GOT3 (cell line): ENCODE measurements at regions not wholly inside any gene's neighbourhood (a gene's known extent, or its start where the extent isn't known, plus 50 kb on each side); places are given as distances from the start of the nearest gene placed in this dataset.
"Not testable (repeated sequence)": the region's sequence is repeated elsewhere in the genome, so short reads cannot be mapped to it uniquely, and the experiment has no call there.

ENCODE experiments used
- DNase-seq: peaks from one replicate; lab custom pipeline; 2025; ENCODE audit warnings: mixed read lengths; lab: John Stamatoyannopoulos, UW

- no peak for DNase-seq
Measured at GRCh38 chr15:39396979-39397615, 183.8 kb upstream of the THBS1 start.

DNA sequence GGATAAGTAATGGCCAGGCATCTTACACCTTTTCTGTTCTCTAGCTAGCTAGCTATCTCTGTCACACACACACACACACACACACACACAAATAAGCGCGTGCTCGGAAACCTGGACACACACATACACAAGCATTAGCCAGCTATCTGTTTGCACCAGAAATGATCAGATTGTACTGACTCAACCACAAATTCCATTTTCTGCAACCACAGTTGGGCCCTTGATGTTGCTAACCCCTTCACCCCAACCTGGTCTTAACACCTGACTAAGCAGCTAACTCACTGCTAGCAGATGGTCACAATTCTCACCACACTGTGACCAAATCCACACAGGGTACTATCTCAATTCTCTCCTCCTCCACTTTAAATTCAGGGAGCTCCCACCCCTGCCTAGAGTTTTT, 183.0 kb upstream of the THBS1 start:
- DNase-seq: no peak

DNA sequence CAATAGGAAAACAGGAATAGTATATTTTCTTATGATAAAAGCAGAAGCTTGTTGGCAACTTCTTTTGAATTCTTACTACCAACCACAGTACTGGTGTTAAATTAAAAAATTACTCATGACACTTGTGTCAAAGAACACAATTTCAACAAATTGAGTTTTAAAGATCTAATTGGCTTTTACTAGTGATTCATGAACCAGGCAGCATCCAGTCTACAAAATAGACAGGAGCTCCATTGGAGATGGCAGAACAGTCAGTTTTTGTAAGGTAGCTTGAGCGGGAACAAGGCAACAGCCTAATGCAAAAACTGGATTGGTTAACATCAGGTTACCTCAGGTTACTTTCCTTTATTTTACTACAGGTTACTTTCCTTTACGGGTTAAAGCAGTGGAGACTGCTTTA, 181.3 kb upstream of the THBS1 start:
- no peak for DNase-seq

DNA sequence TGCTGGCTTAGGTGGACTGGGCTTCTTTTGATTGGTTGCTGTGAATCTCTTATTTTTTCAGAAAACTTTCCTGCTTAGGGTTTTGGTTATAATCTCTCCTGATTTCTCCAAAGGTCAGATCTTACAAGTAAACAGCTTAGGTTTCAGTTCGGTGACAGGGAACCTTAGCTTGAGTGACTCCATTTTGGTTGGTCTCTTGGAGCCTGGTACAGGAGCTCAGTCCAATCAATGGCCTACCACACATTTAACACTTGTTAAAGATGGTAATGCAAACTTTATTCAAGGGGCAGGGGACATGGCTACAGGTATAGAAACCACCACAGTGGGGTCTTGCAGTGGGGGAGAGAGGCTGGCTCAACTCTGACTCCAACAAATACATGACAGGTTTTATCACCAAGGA, 180.9 kb upstream of the THBS1 start:
- no peak for DNase-seq

GRCh38 chr15:39400821-39401550, 179.9 kb upstream of the THBS1 start:
- no peak for DNase-seq

DNA sequence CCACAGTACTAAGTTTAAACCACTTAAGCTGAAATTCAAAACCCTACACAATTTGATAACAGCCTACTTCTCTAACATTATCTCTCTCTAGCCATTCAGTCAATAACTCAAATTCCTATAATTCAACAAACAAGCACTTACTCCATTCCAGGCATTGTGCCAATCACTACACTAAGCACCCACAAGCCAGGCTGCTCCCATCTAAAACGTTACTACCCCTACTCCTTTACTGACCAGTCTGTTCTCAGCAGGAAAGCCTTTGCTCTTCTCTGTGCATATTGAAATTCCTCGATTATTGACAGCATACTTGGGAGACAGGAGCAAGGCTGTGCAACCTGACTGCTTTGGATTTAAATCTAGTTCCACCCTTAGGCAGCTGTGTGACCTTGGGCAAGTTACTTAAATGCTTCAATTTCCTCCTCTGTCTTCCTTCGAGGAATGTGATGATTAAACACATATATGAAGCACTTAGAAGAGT, 177.2 kb upstream of the THBS1 start:
- no peak for DNase-seq

DNA sequence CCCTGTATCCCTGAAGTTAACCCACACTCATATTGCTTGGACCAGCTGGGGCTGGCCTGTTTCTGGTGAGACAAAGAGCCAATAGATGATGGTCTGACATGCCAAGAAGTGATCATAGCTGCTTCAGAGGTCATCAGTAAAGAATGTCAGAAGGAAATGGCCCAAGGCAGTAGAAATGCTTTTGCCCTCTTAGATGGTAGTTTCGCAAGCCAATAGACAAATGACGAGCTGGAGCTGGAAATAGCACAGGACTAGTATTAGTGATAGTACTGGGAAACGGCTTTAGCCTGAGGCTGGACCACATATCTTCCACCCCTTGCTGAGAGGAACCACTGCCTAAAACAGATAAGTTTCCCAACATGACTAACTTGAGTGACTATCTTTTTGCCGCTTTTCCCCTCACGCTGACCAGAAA, 176.1 kb upstream of the THBS1 start:
- peak; percentile 10 for DNase-seq

DNA sequence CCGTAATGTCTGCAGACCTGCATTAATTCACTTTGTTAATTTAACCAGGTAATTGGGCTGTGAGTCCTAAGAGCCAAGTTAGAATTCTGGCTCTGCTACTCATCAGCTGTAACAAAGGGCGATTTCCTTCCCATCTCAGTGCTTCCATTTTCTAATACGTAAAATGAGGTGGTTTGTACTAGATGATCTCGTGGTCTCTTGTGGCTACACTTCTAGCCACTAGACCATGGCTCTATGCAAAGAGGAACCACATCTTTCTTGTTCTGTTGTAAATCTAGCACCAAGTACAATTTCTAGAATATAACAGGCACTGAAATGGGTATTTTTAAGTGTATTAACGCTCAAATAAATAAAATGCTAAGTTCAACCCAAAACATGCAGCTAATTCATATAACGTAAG, 174.4 kb upstream of the THBS1 start:
- no peak for DNase-seq

- no peak for DNase-seq
Measured at GRCh38 chr15:39407116-39407515, 173.8 kb upstream of the THBS1 start.

DNA sequence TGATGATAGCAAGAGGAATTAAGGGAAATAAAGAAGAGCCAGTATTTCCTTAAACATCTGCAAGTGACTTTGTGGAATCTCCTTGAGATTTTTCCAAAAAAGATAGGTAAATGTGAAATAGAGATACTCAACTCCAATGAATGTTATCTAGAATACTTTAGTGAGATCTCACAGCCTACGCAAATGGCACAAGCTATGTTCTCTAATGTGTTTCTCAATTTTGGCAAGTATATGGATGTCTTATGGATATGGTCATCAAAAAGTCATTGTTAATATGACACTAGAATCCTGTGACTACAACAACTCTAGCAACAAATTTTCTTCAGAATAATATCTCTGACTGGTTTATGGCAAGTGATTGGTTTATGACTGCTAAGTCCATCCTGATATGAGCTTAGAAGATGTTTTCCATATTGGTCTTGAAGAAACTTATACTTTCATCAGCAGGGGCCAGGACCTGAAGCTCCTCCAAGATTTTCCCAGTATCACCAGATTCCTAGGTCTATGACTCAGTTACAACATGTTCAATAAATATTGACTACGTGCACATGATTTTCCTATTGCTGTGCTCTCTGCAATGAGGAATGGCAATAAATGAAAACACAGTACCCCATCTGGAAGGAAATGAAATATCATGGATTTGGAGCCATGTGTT, 170.9 kb upstream of the THBS1 start:
- no peak for DNase-seq

DNA sequence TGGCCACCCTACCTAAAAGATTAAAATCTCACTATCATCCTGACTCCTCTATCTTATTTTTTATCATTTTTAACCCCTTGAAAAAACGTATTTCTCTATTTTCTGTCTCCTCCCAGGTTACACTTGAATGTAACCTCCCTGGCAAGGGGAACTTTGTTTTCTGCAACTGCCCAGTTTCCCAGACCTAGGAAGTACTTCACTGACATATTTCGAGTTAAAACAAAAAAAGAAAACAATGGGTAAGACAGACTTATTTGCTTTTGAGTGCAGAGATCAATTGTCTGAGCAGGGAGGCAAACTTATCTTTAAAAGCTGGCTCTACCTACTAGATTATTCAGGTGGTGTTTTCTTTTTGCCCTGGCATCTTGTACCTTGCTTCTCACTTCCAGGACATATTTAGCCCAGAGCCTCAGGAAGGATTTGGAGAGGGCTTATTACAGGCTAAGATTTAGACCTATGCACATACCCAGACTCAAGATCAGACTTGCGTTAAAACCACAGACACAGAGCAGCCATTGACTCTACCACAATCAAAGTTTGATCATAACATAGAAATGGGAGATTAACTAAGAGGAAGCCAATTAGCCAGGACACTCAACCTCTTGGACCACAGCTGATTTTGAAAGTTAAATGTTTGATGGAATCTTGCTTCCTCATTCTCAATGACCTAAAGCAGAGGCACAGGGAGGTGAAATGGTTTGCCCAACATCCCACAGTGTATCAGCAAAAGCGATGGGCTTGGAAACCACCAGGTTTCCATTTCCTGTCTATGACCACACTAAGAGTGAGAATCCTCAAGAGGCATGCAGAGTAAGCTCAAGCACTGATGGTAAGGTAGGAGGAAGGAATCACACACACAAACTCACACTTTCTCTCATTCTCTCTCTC, 169.5 kb upstream of the THBS1 start:
- no peak for DNase-seq

- DNase-seq: no peak
Measured at GRCh38 chr15:39413558-39413957, 167.3 kb upstream of the THBS1 start.

- DNase-seq: no peak
Measured at GRCh38 chr15:39414201-39414600, 166.7 kb upstream of the THBS1 start.

GRCh38 chr15:39415634-39416033, 165.2 kb upstream of the THBS1 start:
- DNase-seq: no peak

- DNase-seq: no peak
Measured at GRCh38 chr15:39416258-39416657, 164.6 kb upstream of the THBS1 start.

GRCh38 chr15:39417366-39418134, 163.3 kb upstream of the THBS1 start:
- no peak for DNase-seq

DNA sequence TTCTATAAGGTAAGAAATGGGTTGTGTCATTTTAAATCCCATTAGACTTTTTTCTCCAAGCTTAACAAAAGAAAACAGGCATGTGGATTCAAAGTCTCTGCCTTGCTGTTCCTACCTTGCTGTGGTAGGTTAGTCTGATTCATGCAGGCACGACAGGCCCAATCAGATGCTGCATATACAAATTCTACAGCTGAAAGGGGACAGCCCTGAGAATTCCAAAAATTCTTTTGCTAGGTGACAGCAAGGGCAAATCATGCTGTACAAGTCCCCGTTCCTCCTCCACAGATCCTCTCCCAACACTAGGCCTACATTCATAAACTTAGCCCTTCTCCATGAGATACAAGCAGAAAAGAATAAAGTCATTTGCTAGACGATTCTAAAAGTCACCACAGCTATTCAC, 161.2 kb upstream of the THBS1 start:
- no peak for DNase-seq

- DNase-seq: not testable (repeated sequence)
Measured at GRCh38 chr15:39420123-39420852, 160.6 kb upstream of the THBS1 start.

DNA sequence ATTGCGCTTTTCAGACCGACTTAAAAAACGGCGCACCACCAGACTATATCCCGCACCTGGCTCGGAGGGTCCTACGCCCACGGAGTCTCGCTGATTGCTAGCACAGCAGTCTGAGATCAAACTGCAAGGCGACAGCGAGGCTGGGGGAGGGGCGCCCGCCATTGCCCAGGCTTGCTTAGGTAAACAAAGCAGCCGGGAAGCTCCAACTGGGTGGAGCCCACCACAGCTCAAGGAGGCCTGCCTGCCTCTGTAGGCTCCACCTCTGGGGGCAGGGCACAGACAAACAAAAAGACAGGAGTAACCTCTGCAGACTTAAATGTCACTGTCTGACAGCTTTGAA, 160.1 kb upstream of the THBS1 start:
- not testable (repeated sequence) for DNase-seq
